Adrenal gland (tissue), 5 donors: ENCODE measurements at regions not wholly inside any gene's neighbourhood (a gene's known extent, or its start where the extent isn't known, plus 50 kb on each side); places are given as distances from the start of the nearest gene placed in this dataset.

Source experiments
- CTCF ChIP-seq, 6 experiments: fragments of 450-650 bp in 4 of 6; fragments of 200-600 bp in 2 of 6; sonication (generic) in 1 of 6; IDR thresholded peaks; 1 replicate in 5 of 6; 2 replicates in 1 of 6; pipeline versions ENCODE4 v1.5.1 to v1.8.0; 2016 to 2021; ENCODE audit warnings: antibody characterized with exemption in 6 of 6, mild to moderate bottlenecking in 2 of 6, moderate library complexity in 1 of 6
- POLR2A ChIP-seq, 2 donors: fragments of 450-650 bp; IDR thresholded peaks; one replicate each; pipeline ENCODE4 v1.6.1; 2017; ENCODE audit warnings: antibody characterized with exemption in 2 of 2, mild to moderate bottlenecking in 2 of 2, moderate library complexity in 1 of 2
- donor health status: DM: no; HTN: no; CAD: no.

GRCh38 chrY:7807516-7807870 lies 895.9 kb upstream of the AMELY start:
- no peak for TF ChIP-seq CTCF (IDR thresholded peaks at IDR 0.05)
- no peak for TF ChIP-seq POLR2A (IDR thresholded peaks at IDR 0.05)
